ENCODE measurements at regions not wholly inside any gene's neighbourhood (a gene's known extent, or its start where the extent isn't known, plus 50 kb on each side); places are given as distances from the start of the nearest gene placed in this dataset.

DNA sequence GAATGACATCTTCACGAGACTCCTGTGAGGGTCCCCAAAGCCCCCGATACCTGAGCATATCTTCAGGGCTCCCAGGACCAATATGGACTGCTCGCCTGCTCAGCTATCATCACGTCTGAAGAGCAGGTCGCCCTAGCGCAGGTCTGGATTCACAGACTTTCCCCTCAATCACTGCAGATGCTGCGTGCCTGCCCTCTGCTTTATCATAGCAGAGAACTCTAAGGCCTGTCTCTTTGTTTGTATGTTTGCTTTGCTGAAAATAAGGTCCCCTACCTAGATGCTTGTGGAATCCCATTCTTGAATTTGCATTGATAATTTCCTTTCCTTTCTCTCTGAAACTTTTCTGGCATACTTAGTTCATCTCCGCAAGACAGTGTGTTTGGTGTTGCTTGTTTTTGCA is 140.3 kb upstream of the NSMCE3 start:
- H3K36me3 ChIP-seq (ENCODE audit: insufficient read depth, low read length, poor library complexity, severe bottlenecking), result no peaks in the 10 kb centered on the region
- BruUV-seq (replicated peaks), result no TSS peak
- TF ChIP-seq CTCF (conservative IDR thresholded peaks at IDR 0.05; ENCODE audit: low read depth, low read length) (no peak), EZH2 (IDR thresholded peaks at IDR 0.05; ENCODE audit: borderline replicate concordance, low read depth, low read length, poor library complexity, severe bottlenecking) (no peak)
- CTCF ChIA-PET, result no interaction called here
- no peak for DNase-seq (ENCODE audit: low spot score)
- H3K4me3 ChIP-seq (ENCODE audit: low read depth, low read length, poor library complexity, severe bottlenecking), result no peak overlapping the region
- no peaks in the 10 kb centered on the region for H3K4me1 ChIP-seq (ENCODE audit: insufficient read depth, low read length, poor library complexity, severe bottlenecking)
- no peaks in the 10 kb centered on the region for H3K9me3 ChIP-seq (ENCODE audit: low read depth, low read length, poor library complexity, severe bottlenecking)
- H3K27ac ChIP-seq (ENCODE audit: low read depth, low read length, poor library complexity, severe bottlenecking), result no peak overlapping the region
- H3K27me3 ChIP-seq (replicated peaks; ENCODE audit: insufficient read depth, low read depth, low read length, poor library complexity), result no peaks in the 10 kb centered on the region
- intact Hi-C loops (cut with micrococcal nuclease; ENCODE audit: unreplicated experiment), result no loop called here
- POLR2A ChIA-PET (ENCODE audit: low non-redundant PET), result no interaction called here

- BruUV-seq (replicated peaks), result no TSS peak
- intact Hi-C loops (cut with micrococcal nuclease; ENCODE audit: unreplicated experiment), result no loop called here
- ChIA-PET POLR2A (ENCODE audit: low non-redundant PET) (no interaction called here), CTCF (no interaction called here)
- Histone ChIP-seq H3K27ac (ENCODE audit: low read depth, low read length, poor library complexity, severe bottlenecking) (no peak overlapping the region), H3K4me3 (ENCODE audit: low read depth, low read length, poor library complexity, severe bottlenecking) (no peak overlapping the region), H3K27me3 (replicated peaks; ENCODE audit: insufficient read depth, low read depth, low read length, poor library complexity) (peaks cover 4% of the 10 kb centered on the region), H3K4me1 (ENCODE audit: insufficient read depth, low read length, poor library complexity, severe bottlenecking) (no peaks in the 10 kb centered on the region), H3K36me3 (ENCODE audit: insufficient read depth, low read length, poor library complexity, severe bottlenecking) (no peaks in the 10 kb centered on the region), H3K9me3 (ENCODE audit: low read depth, low read length, poor library complexity, severe bottlenecking) (no peaks in the 10 kb centered on the region)
- no peak for DNase-seq (ENCODE audit: low spot score)
- TF ChIP-seq EZH2 (IDR thresholded peaks at IDR 0.05; ENCODE audit: borderline replicate concordance, low read depth, low read length, poor library complexity, severe bottlenecking) (no peak), CTCF (conservative IDR thresholded peaks at IDR 0.05; ENCODE audit: low read depth, low read length) (no peak)
Measured at GRCh38 chr15:29405564-29405963, 135.9 kb upstream of the NSMCE3 start.

DNA sequence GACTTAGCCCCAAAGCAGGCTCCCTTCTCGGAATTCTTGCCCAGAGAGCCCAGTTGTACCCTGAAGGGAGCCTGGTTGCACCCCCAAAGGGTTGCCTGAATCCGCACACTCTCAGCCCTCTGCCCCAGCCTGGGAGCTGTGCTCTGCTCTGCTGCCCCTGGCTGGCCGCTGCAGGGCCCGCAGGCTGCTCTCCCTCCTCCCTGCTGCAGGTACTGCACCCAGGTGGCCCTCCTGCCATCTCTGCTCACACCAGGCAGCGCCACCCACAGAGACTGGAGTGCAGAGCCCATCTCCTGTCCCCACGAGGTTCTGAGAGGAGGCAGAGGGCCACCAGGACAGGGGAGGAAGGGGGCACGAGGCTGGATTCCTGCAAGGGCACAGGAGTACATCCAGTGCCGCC is 134.2 kb upstream of the NSMCE3 start:
- Histone ChIP-seq H3K36me3 (ENCODE audit: insufficient read depth, low read length, poor library complexity, severe bottlenecking) (no peaks in the 10 kb centered on the region), H3K4me3 (ENCODE audit: low read depth, low read length, poor library complexity, severe bottlenecking) (no peak overlapping the region), H3K9me3 (ENCODE audit: low read depth, low read length, poor library complexity, severe bottlenecking) (no peaks in the 10 kb centered on the region), H3K27me3 (replicated peaks; ENCODE audit: insufficient read depth, low read depth, low read length, poor library complexity) (peaks cover 8% of the 10 kb centered on the region), H3K4me1 (ENCODE audit: insufficient read depth, low read length, poor library complexity, severe bottlenecking) (no peaks in the 10 kb centered on the region), H3K27ac (ENCODE audit: low read depth, low read length, poor library complexity, severe bottlenecking) (no peak overlapping the region)
- no peak for DNase-seq (ENCODE audit: low spot score)
- ChIA-PET POLR2A (ENCODE audit: low non-redundant PET) (no interaction called here), CTCF (no interaction called here)
- BruUV-seq (replicated peaks), result no TSS peak
- intact Hi-C loops (cut with micrococcal nuclease; ENCODE audit: unreplicated experiment), result no loop called here
- TF ChIP-seq CTCF (conservative IDR thresholded peaks at IDR 0.05; ENCODE audit: low read depth, low read length) (no peak), EZH2 (IDR thresholded peaks at IDR 0.05; ENCODE audit: borderline replicate concordance, low read depth, low read length, poor library complexity, severe bottlenecking) (no peak)

Measured in A673 (cell line).